Endodermal cell (in vitro differentiated cells): ENCODE measurements at regions not wholly inside any gene's neighbourhood (a gene's known extent, or its start where the extent isn't known, plus 50 kb on each side); places are given as distances from the start of the nearest gene placed in this dataset.

Experiments used
- DNase-seq: peaks from one replicate; pipeline ENCODE4 v3.0.0-alpha.2; 2017
- H3K27ac ChIP-seq: 2 replicates; pipeline ENCODE4 v1.5.1; 2013; ENCODE audit warnings: mild to moderate bottlenecking, low read depth, low read length, moderate library complexity
- H3K27me3 ChIP-seq: 2 replicates; pipeline ENCODE4 v1.6.1; 2013; ENCODE audit warnings: mild to moderate bottlenecking, low read length, moderate library complexity; ENCODE audit not compliant: insufficient read depth, control insufficient read depth, poor library complexity, severe bottlenecking
- H3K36me3 ChIP-seq: 2 replicates; pipeline ENCODE4 v1.7.0; 2013; ENCODE audit warnings: mild to moderate bottlenecking, low read length, moderate library complexity; ENCODE audit not compliant: control insufficient read depth, insufficient read depth
- H3K4me1 ChIP-seq: one replicate; pipeline ENCODE4 v1.7.0; 2013; ENCODE audit warnings: low read length; ENCODE audit not compliant: control insufficient read depth, insufficient read depth
- H3K4me3 ChIP-seq: 2 replicates; pipeline ENCODE4 v1.5.1; 2013; ENCODE audit warnings: mild to moderate bottlenecking, low read length, moderate library complexity
- H3K9ac ChIP-seq: 2 replicates; pipeline ENCODE4 v1.6.1; 2013; ENCODE audit warnings: mild to moderate bottlenecking, low read length, moderate library complexity; ENCODE audit not compliant: poor library complexity, severe bottlenecking; ENCODE audit errors: extremely low read depth
- H3K9me3 ChIP-seq: 2 replicates; pipeline ENCODE4 v1.6.1; 2013; ENCODE audit warnings: mild to moderate bottlenecking, low read length, moderate library complexity; ENCODE audit not compliant: control insufficient read depth
- H3K27ac Mint-ChIP-seq: 2 replicates; pipeline ENCODE4 v1.8.0; 2020; ENCODE audit warnings: mixed read lengths
- H3K27me3 Mint-ChIP-seq: 2 replicates; pipeline ENCODE4 v1.8.0; 2021; ENCODE audit warnings: mild to moderate bottlenecking, mixed read lengths; ENCODE audit not compliant: insufficient read depth
- H3K36me3 Mint-ChIP-seq: 2 replicates; pipeline ENCODE4 v1.8.0; 2020; ENCODE audit warnings: low read depth, mixed read lengths
- H3K4me1 Mint-ChIP-seq: 2 replicates; pipeline ENCODE4 v1.8.0; 2020; ENCODE audit warnings: mixed read lengths
- H3K4me3 Mint-ChIP-seq: 2 replicates; pipeline ENCODE4 v1.8.0; 2020; ENCODE audit warnings: mild to moderate bottlenecking, moderate library complexity, mixed read lengths
- H3K9me3 Mint-ChIP-seq: 2 replicates; pipeline ENCODE4 v1.8.0; 2020; ENCODE audit warnings: mild to moderate bottlenecking, mixed read lengths
- WGBS, 2 experiments: methylation state at CpG; one replicate each; pipeline versions ENCODE4 v1.1.5 to v1.1.7; 2013; ENCODE audit warnings: missing lambda C conversion rate in 2 of 2, mixed read lengths in 1 of 2; ENCODE audit not compliant: insufficient coverage in 1 of 2, insufficient read length in 1 of 2; 5-methylcytosine and 5-hydroxymethylcytosine counted together
- TF ChIP-seq, protein P1 (sequence below): fragments of 200-600 bp; sonication (generic); conservative IDR thresholded peaks from 2 replicates; pipeline ENCODE4 v1.5.0; 2021; ENCODE audit warnings: antibody characterized with exemption, mild to moderate bottlenecking

DNA sequence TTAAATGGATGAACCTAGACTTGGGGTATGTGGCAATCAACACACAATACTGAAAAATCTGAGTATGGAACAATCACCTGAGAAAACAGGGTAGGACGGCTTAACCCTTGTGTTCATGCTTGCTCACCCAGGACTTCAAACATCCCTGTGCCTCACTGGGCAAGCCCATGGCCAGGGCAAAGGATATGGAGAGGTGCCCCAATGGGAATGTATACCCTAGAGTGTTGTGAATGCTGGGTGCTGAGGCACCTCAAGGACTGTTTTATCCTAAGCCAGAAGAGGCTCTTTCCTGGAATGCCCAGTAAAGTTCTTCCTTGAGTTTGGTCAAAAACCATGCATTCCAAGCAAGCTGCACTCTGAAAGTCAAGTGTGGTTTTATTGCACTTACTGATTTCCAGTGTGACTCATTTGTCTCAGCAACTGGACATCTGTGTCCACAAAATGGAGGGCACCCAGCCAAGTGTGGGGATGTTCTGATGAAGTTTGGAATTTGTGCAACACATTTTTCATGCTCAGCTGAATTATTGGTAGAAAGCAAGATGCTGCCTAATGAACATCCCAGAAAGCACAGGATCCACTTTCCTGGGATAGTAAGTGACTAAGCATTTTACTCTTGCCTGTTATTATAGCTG is 531.3 kb downstream of the RFC3 start:
- Mint-ChIP-seq H3K9me3 (no peaks in the 10 kb centered on the region), H3K4me3 (no peak overlapping the region), H3K27ac (no peak overlapping the region), H3K36me3 (no peaks in the 10 kb centered on the region), H3K27me3 (no peaks in the 10 kb centered on the region), H3K4me1 (peaks cover 9% of the 10 kb centered on the region)
- Histone ChIP-seq H3K27me3 (no peaks in the 10 kb centered on the region), H3K9ac (no peak overlapping the region), H3K4me1 (no peaks in the 10 kb centered on the region), H3K9me3 (no peaks in the 10 kb centered on the region), H3K27ac (no peak overlapping the region), H3K4me3 (no peak overlapping the region), H3K36me3 (no peaks in the 10 kb centered on the region)
- 86 to 93% methylated on average over 1 of the region's 1 CpG for WGBS, 2 experiments
- TF ChIP-seq, protein P1, sequence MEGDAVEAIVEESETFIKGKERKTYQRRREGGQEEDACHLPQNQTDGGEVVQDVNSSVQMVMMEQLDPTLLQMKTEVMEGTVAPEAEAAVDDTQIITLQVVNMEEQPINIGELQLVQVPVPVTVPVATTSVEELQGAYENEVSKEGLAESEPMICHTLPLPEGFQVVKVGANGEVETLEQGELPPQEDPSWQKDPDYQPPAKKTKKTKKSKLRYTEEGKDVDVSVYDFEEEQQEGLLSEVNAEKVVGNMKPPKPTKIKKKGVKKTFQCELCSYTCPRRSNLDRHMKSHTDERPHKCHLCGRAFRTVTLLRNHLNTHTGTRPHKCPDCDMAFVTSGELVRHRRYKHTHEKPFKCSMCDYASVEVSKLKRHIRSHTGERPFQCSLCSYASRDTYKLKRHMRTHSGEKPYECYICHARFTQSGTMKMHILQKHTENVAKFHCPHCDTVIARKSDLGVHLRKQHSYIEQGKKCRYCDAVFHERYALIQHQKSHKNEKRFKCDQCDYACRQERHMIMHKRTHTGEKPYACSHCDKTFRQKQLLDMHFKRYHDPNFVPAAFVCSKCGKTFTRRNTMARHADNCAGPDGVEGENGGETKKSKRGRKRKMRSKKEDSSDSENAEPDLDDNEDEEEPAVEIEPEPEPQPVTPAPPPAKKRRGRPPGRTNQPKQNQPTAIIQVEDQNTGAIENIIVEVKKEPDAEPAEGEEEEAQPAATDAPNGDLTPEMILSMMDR = no peak
- DNase-seq = no peak

DNA sequence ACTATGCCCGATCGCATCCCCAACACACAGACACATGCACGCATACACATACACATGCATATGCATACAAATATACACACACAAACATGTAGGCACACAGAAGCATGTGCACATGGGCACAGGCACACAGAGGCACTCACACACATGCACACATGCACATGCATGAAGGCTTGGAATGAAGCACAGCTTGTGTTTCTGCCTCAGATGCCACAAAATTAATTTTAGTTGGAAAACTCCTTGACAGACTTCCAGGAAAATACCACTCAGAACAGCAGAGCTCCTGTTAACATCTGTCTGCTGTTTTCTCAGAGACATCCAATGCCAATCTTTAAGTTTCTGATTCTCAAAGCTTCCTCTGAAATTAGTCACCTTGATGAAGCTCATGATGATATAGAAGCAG is 532.7 kb downstream of the RFC3 start:
- 97% methylated on average over 3 of the region's 3 CpGs; no CpG with 5 or more reads in 1 of the 2 experiments for WGBS, 2 experiments
- H3K4me1 ChIP-seq = no peaks in the 10 kb centered on the region
- Mint-ChIP-seq H3K27me3 (no peaks in the 10 kb centered on the region), H3K9me3 (no peaks in the 10 kb centered on the region), H3K4me1 (peaks cover 2% of the 10 kb centered on the region), H3K36me3 (no peaks in the 10 kb centered on the region), H3K4me3 (no peak overlapping the region), H3K27ac (no peak overlapping the region)
- TF ChIP-seq, protein P1 = no peak
- DNase-seq = no peak
- H3K9me3 ChIP-seq = no peaks in the 10 kb centered on the region
- no peaks in the 10 kb centered on the region for H3K27me3 ChIP-seq
- no peak overlapping the region for H3K9ac ChIP-seq
- H3K4me3 ChIP-seq = no peak overlapping the region
- H3K36me3 ChIP-seq = no peaks in the 10 kb centered on the region
- H3K27ac ChIP-seq = no peak overlapping the region

DNA sequence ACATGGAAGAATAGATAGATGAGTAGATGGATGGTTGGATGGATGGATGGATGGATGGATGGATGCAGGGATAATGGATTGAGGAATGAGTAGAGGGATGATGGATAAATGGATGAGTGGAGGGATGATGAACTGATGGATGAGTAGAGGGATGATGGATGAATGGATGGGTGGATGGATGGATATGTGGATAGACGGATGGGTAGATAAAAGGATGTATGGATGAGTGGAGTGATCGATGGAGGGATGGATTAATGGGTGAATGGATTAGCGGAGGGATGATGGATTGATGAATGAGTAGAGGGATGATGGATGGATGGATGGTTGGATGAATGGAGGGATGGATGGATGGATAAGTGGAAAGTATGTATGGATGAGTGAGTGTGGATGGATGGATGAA is 533.2 kb downstream of the RFC3 start:
- no peaks in the 10 kb centered on the region for H3K9me3 Mint-ChIP-seq
- H3K4me1 Mint-ChIP-seq = peaks cover 2% of the 10 kb centered on the region
- H3K27me3 Mint-ChIP-seq = no peaks in the 10 kb centered on the region
- H3K4me3 Mint-ChIP-seq = no peak overlapping the region
- Histone ChIP-seq H3K9me3 (no peaks in the 10 kb centered on the region), H3K27ac (no peak overlapping the region), H3K36me3 (no peaks in the 10 kb centered on the region), H3K4me1 (no peaks in the 10 kb centered on the region), H3K4me3 (no peak overlapping the region), H3K27me3 (no peaks in the 10 kb centered on the region), H3K9ac (no peak overlapping the region)
- DNase-seq = no peak
- no peak overlapping the region for H3K27ac Mint-ChIP-seq
- TF ChIP-seq, protein P1 = no peak
- H3K36me3 Mint-ChIP-seq = no peaks in the 10 kb centered on the region
- 94 to 97% methylated on average over 3 of the region's 3 CpGs for WGBS, 2 experiments
